ENCODE measurements at regions not wholly inside any gene's neighbourhood (a gene's known extent, or its start where the extent isn't known, plus 50 kb on each side); places are given as distances from the start of the nearest gene placed in this dataset.

DNA sequence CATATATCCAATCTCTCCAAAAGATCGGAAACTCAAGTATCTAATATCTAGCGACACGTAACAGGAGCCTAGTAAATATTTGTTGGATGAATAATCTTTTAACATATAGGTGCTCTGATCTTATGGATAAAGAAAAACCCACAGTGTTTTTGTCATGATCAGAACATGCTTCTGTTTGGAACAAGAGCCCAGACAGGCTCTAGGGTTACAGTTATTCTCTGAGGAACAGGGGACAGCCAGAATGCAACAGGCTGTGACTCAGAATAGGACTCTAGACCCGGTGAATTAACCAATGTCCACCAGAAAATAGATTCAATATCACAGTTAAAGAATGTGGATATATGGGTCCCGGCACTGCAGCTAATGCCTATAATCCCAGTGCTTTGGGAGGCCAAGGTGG is 296.1 kb upstream of the FZD8 start:
- TF ChIP-seq POLR2A (IDR thresholded peaks at IDR 0.05; ENCODE audit: low read depth, low read length) (no peak), TAF1 (IDR thresholded peaks at IDR 0.05; ENCODE audit: borderline replicate concordance, low read depth, low read length) (no peak)

Measured in GM12892 (cell line).